B cell (primary cell): ENCODE measurements at regions not wholly inside any gene's neighbourhood (a gene's known extent, or its start where the extent isn't known, plus 50 kb on each side); places are given as distances from the start of the nearest gene placed in this dataset.

Experiments used
- CTCF ChIP-seq: fragments of 200-600 bp; IDR thresholded peaks from one replicate; pipeline ENCODE4 v1.8.0; 2022; ENCODE audit warnings: antibody characterized with exemption, mild to moderate bottlenecking
- EZH2 ChIP-seq: IDR thresholded peaks from 2 replicates; pipeline ENCODE4 v1.6.1; 2012; ENCODE audit warnings: borderline replicate concordance, low read depth, mild to moderate bottlenecking, moderate library complexity, low read length; ENCODE audit not compliant: insufficient read depth, poor library complexity, severe bottlenecking

- TF ChIP-seq CTCF: no peak
- TF ChIP-seq EZH2: no peak
Observed at GRCh38 chr15:95292785-95293450, 1037.6 kb upstream of the NR2F2 start.
